HCT116 (cell line): ENCODE measurements at regions not wholly inside any gene's neighbourhood (a gene's known extent, or its start where the extent isn't known, plus 50 kb on each side); places are given as distances from the start of the nearest gene placed in this dataset.

Experiments
- CTCF ChIP-seq, 3 experiments: fragments of 200-600 bp in 1 of 3; sonication (generic) in 1 of 3; IDR thresholded peaks in 2 of 3; conservative IDR thresholded peaks in 1 of 3; 2 replicates each; pipeline ENCODE4 v1.5.1; 2012 to 2017; ENCODE audit warnings: low read depth in 2 of 3, low read length in 2 of 3, antibody characterized with exemption in 1 of 3, borderline replicate concordance in 1 of 3, control low read depth in 1 of 3, mild to moderate bottlenecking in 1 of 3, mixed read lengths in 1 of 3, mixed run types in 1 of 3, moderate library complexity in 1 of 3; ENCODE audit not compliant: insufficient read depth in 1 of 3
- POLR2AphosphoS5 ChIP-seq: IDR thresholded peaks from 2 replicates; pipeline ENCODE4 v1.6.1; 2011; ENCODE audit warnings: mild to moderate bottlenecking, low read depth, low read length, moderate library complexity
- RAD21 ChIP-seq: IDR thresholded peaks from 2 replicates; pipeline ENCODE4 v1.6.1; 2012; ENCODE audit warnings: low read depth, mild to moderate bottlenecking

DNA sequence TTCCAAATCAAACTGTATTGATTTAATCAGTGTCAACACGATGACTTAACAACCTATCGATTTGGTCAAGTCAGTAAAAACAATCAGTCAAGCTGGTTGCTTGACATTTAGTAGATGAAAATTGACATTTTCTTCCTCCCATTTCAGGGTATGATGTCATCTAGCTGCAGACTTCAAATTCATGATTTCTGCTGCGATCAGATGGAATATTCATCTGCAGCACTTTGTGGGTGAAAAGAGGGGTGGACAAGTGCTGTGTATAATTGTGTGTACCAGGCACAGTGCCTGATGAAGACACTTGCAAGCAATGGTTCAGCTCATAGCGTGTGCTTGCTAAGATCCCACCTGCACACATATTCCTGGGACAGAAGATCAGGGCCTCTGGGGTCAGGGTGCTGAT lies 479.8 kb downstream of the DISC1 start:
- TF ChIP-seq CTCF (IDR thresholded peaks at IDR 0.05 in 2 of 3, conservative IDR thresholded peaks at IDR 0.05 in 1 of 3; ENCODE audit: borderline replicate concordance in 1 of 3, insufficient read depth in 1 of 3, low read depth in 2 of 3, low read length in 2 of 3): no peak
- no peak for TF ChIP-seq POLR2AphosphoS5
- TF ChIP-seq RAD21: no peak
